ENCODE measurements at regions not wholly inside any gene's neighbourhood (a gene's known extent, or its start where the extent isn't known, plus 50 kb on each side); places are given as distances from the start of the nearest gene placed in this dataset.

GRCh38 chr6:79775222-79775621 is 144.1 kb downstream of the SH3BGRL2 start:
- no peak for DNase-seq (ENCODE audit: low spot score)

DNA sequence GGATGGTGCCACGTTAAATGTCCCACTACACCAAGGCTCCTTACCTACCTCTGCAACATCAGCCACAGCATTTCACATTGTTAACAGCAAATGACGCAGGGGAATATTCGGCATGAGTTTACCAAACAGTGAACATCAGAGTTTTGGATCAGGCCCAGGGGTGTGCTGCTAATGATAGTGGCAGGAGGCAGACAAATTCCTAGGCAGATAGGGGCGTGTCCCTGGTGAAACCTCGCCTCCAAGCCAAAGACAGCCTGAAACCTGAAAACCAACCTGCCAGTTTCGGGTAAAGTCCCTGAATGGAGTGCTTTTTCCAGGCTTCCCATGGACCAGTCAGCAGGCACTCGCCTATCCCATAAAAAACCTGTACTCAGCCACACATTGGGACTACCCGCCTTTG is 133.6 kb downstream of the SH3BGRL2 start:
- no peak for DNase-seq (ENCODE audit: low spot score)

- no peak for DNase-seq (ENCODE audit: low spot score)
These were observed 132.2 kb downstream of the SH3BGRL2 start for GRCh38 chr6:79763301-79763700.

- no peak for DNase-seq (ENCODE audit: low spot score)
These were observed 131.2 kb downstream of the SH3BGRL2 start for GRCh38 chr6:79762370-79762769.

- no peak for DNase-seq (ENCODE audit: low spot score)
These were observed 125.4 kb downstream of the SH3BGRL2 start for GRCh38 chr6:79756496-79756895.

DNA sequence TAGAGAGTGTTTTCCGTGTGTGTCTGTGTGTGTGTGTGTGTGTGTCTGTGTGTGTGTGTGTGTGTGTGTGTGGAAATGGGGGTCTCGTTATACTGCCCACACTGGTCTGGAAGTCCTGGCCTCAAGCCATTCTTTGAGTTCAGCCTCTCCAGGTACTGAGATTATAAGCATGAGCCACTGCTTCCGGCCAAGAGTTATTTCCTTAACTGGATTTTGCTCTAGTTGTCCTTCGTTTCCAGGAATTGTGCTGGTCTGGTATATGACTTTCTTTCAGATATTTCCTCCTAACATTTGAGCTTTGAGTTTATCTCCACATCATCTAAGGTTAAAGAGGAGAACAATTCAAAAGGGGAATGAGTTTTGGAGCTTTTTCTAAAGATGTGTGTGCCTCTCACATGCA is 124.8 kb downstream of the SH3BGRL2 start:
- DNase-seq (ENCODE audit: low spot score) = no peak
